ENCODE measurements at regions not wholly inside any gene's neighbourhood (a gene's known extent, or its start where the extent isn't known, plus 50 kb on each side); places are given as distances from the start of the nearest gene placed in this dataset.

DNA sequence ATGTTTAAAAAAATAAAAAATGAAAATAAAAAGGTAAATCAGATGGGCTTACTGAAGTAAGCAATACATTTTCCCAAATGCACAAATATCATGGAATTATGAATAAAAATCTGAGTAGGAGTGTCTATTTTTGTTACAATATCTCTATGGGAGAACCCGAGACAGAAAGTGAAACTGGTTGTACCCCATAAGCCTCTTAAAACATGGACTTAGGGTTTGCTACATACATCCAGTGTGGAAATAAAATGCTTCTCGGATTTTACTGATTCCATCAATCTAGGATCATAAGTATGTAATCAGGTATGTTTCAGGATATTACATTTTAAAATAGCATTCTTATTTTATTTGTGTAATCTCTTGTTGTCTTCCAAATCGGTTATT lies 177.8 kb upstream of the CDIN1 start:
- no peaks in the 10 kb centered on the region for H3K27me3 ChIP-seq (replicated peaks; ENCODE audit: control insufficient read depth, insufficient read depth, low read length)
- Mint-ChIP-seq H3K4me1 (ENCODE audit: low read depth, unreplicated experiment) (no peaks in the 10 kb centered on the region), H3K27ac (ENCODE audit: unreplicated experiment) (no peak overlapping the region), H3K4me3 (ENCODE audit: unreplicated experiment) (no peak overlapping the region), H3K36me3 (ENCODE audit: insufficient read depth, unreplicated experiment) (no peaks in the 10 kb centered on the region), H3K9me3 (ENCODE audit: unreplicated experiment) (no peaks in the 10 kb centered on the region), H3K27me3 (ENCODE audit: insufficient read depth, unreplicated experiment) (no peaks in the 10 kb centered on the region)
- TF ChIP-seq, protein P1, sequence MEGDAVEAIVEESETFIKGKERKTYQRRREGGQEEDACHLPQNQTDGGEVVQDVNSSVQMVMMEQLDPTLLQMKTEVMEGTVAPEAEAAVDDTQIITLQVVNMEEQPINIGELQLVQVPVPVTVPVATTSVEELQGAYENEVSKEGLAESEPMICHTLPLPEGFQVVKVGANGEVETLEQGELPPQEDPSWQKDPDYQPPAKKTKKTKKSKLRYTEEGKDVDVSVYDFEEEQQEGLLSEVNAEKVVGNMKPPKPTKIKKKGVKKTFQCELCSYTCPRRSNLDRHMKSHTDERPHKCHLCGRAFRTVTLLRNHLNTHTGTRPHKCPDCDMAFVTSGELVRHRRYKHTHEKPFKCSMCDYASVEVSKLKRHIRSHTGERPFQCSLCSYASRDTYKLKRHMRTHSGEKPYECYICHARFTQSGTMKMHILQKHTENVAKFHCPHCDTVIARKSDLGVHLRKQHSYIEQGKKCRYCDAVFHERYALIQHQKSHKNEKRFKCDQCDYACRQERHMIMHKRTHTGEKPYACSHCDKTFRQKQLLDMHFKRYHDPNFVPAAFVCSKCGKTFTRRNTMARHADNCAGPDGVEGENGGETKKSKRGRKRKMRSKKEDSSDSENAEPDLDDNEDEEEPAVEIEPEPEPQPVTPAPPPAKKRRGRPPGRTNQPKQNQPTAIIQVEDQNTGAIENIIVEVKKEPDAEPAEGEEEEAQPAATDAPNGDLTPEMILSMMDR (IDR thresholded peaks at IDR 0.05; ENCODE audit: insufficient read depth in 1 of 2, low read depth in 1 of 2, low read length in 1 of 2, severe bottlenecking in 1 of 2, unreplicated experiment in 1 of 2): no peak
- H3K9me3 ChIP-seq: no peaks in the 10 kb centered on the region
- BruUV-seq (replicated peaks): no TSS peak
- no peak overlapping the region for H3K4me3 ChIP-seq (ENCODE audit: low read depth, low read length)
- intact Hi-C loops (cut with micrococcal nuclease; ENCODE audit: unreplicated experiment): no loop called here
- no peaks in the 10 kb centered on the region for H3K4me1 ChIP-seq
- no peak for DNase-seq
- H3K36me3 ChIP-seq (ENCODE audit: control insufficient read depth, insufficient read depth, low read length): no peaks in the 10 kb centered on the region
- ChIA-PET POLR2A (no interaction called here), CTCF (no interaction called here)

- H3K4me1 Mint-ChIP-seq (ENCODE audit: low read depth, unreplicated experiment): no peaks in the 10 kb centered on the region
Observed at GRCh38 chr15:36403351-36403750, 176.1 kb upstream of the CDIN1 start.

DNA sequence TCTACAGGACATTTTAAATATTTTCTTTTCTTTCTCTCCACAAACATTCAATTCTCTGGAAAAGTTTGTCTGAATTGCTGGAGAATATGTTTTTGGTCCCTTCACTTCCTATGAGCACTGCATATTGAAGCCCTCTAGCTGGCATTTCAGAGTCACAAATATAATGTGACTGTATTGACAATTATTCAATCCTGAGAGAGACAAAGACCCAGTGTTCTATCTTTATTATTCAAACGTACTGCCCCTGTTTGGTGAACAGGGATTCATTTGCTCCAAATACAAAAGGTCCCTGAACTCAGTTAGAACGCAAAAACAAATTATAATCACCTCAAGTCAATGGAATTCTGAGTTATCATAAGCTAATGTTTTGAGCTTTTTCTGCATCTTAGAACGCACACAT lies 173.1 kb upstream of the CDIN1 start:
- Mint-ChIP-seq H3K4me3 (ENCODE audit: unreplicated experiment) (no peak overlapping the region), H3K9me3 (ENCODE audit: unreplicated experiment) (no peaks in the 10 kb centered on the region), H3K36me3 (ENCODE audit: insufficient read depth, unreplicated experiment) (no peaks in the 10 kb centered on the region), H3K4me1 (ENCODE audit: low read depth, unreplicated experiment) (no peaks in the 10 kb centered on the region), H3K27ac (ENCODE audit: unreplicated experiment) (no peak overlapping the region), H3K27me3 (ENCODE audit: insufficient read depth, unreplicated experiment) (no peaks in the 10 kb centered on the region)
- ChIA-PET CTCF (no interaction called here), POLR2A (no interaction called here)
- H3K9me3 ChIP-seq: no peaks in the 10 kb centered on the region
- BruUV-seq (replicated peaks): no TSS peak
- H3K4me1 ChIP-seq: no peaks in the 10 kb centered on the region
- no peak overlapping the region for H3K4me3 ChIP-seq (ENCODE audit: low read depth, low read length)
- DNase-seq: no peak
- H3K36me3 ChIP-seq (ENCODE audit: control insufficient read depth, insufficient read depth, low read length): no peaks in the 10 kb centered on the region
- TF ChIP-seq, protein P1 (IDR thresholded peaks at IDR 0.05; ENCODE audit: insufficient read depth in 1 of 2, low read depth in 1 of 2, low read length in 1 of 2, severe bottlenecking in 1 of 2, unreplicated experiment in 1 of 2): no peak
- no peaks in the 10 kb centered on the region for H3K27me3 ChIP-seq (replicated peaks; ENCODE audit: control insufficient read depth, insufficient read depth, low read length)
- intact Hi-C loops (cut with micrococcal nuclease; ENCODE audit: unreplicated experiment): no loop called here

More at GRCh38 chr15:36403351-36403750, 176.1 kb upstream of the CDIN1 start:
- POLR2A ChIA-PET: no interaction called here
- no peaks in the 10 kb centered on the region for H3K9me3 Mint-ChIP-seq (ENCODE audit: unreplicated experiment)
- no peak for DNase-seq
- H3K9me3 ChIP-seq: no peaks in the 10 kb centered on the region
- intact Hi-C loops (cut with micrococcal nuclease; ENCODE audit: unreplicated experiment): no loop called here
- no peaks in the 10 kb centered on the region for H3K27me3 Mint-ChIP-seq (ENCODE audit: insufficient read depth, unreplicated experiment)
- no peak overlapping the region for H3K27ac Mint-ChIP-seq (ENCODE audit: unreplicated experiment)
- BruUV-seq (replicated peaks): no TSS peak
- H3K27me3 ChIP-seq (replicated peaks; ENCODE audit: control insufficient read depth, insufficient read depth, low read length): no peaks in the 10 kb centered on the region
- TF ChIP-seq, protein P1 (IDR thresholded peaks at IDR 0.05; ENCODE audit: insufficient read depth in 1 of 2, low read depth in 1 of 2, low read length in 1 of 2, severe bottlenecking in 1 of 2, unreplicated experiment in 1 of 2): no peak
- CTCF ChIA-PET: no interaction called here
- H3K4me3 Mint-ChIP-seq (ENCODE audit: unreplicated experiment): no peak overlapping the region
- no peaks in the 10 kb centered on the region for H3K36me3 ChIP-seq (ENCODE audit: control insufficient read depth, insufficient read depth, low read length)
- no peaks in the 10 kb centered on the region for H3K36me3 Mint-ChIP-seq (ENCODE audit: insufficient read depth, unreplicated experiment)
- H3K4me1 ChIP-seq: no peaks in the 10 kb centered on the region
- no peak overlapping the region for H3K4me3 ChIP-seq (ENCODE audit: low read depth, low read length)

All from Caco-2 (cell line).